Posterior cingulate gyrus (tissue), 11 donors: ENCODE measurements at regions not wholly inside any gene's neighbourhood (a gene's known extent, or its start where the extent isn't known, plus 50 kb on each side); places are given as distances from the start of the nearest gene placed in this dataset.

Experiments used
- DNase-seq, 10 donors: peaks; one replicate each; pipeline versions ENCODE4 v3.0.0 to v3.0.0-alpha.2; 2020 to 2021; ENCODE audit warnings: mixed read lengths in 3 of 10
- intact Hi-C: fragments of 100-400 bp; cut with DNase I; formaldehyde crosslinking; loops from one replicate; pipeline ENCODE4 v1.15.1; 2023

DNA sequence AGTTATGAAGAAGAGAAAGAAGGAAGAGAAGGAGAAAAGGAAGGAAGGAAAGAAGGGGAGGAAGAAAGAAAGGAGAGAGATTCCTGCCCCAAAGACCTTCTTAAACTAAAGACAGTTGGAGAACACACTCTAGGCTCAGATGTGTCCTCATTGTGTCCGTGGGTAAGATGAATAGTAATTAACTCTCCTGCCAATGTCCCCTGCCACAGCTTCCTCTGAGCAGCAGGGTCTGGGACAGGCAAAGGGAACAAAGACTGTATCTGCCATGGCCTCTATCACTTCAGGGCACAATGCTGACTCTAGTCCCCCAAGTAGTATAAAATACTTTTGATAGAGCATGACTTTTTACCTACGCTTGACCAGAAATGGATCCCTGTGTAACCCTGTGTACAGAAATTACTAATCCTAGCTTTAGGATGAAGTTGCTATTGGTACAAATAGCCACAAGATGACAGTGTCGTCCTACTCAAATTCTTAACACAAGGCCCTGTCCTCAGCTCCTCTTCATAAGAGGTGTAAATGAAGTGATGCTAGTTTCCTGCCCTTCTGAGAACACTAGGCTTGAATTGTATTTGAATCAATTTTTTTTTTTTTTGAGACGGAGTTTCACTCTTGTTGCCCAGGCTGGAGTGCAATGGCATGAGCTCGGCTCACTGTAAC, 186.2 kb upstream of the GPR12 start:
- intact Hi-C loops = loop anchor here (5.0 kb wide), 1 partner anchor 40 kb away; no protein-coding TSS in a partner anchor
- no peak for DNase-seq

DNA sequence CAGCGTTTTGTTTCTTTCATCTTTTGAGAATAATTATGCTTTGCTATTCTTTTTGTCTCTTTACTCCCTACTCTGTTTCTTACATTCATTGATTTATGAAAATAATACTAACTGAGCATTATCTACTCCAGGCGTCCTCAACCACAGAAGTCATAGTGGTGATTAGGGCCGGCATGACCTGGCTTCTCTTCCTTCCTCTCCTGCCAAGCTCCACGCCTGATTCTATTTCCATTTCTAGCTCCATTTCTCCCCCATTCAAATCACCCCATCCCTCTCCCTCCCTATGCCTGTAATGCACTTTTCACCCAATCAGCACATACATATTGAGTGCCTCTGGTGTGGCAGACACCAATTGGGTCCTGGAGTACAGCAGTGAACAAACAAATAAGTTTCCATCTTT, 183.2 kb upstream of the GPR12 start:
- intact Hi-C loops = no loop called here
- DNase-seq = no peak

DNA sequence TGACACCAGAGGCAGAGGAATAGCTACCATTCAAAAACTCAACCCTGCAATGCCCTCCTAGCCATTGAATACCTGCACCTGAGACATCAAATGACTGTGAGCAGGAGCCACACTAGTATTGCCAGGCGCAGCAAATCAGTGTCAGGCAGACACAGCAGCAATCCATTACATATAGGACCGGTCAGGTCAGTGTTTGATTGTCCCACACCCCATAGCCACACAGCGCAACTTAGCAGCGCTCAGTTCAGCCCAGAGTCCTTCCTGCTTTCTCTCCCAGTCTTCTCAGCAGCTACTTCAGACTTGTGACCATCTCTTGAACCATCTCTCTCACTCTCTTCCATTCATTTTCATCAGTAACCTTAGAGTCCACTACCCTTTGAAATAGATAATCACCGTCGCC, 181.6 kb upstream of the GPR12 start:
- intact Hi-C loops = no loop called here
- DNase-seq = no peak

DNA sequence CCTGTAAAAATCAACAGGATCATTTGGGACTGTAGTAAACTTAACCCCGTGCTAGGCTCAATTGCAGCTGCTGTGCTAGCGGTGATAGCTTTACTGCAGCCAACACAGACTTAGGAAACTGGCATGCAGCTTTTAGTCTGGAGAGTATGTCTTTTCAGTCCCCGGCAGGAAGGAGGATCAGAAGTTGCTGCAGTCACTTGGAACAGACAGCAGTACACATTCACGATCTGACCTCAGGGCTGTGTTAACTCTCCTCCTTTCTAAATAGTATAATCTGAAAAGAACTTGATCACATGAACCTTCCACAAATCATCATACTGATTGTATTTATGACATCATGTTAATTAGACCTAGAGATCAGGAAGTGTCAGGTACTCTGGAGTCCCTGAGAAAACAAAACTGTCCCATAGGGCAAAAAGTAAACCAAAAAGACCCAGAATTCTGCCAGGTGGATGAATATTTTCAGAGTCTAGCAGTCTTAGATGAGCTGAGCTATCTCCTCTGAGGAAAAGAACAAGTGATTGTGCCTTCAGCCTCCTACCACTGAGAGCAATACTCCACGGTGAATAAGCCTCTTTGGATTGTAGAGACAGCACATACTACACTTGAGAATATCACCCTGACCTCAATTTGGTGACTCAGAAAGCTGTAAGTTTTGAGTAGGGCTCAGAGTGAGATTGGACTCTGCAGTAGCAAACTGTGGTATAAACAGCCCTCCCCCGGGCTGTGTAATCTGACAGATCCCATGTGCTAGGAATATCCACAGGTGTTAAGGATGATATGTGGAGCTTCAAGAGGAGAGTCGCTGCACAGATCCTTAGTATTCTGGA, 181.0 kb upstream of the GPR12 start:
- DNase-seq = no peak
- intact Hi-C loops = no loop called here

DNA sequence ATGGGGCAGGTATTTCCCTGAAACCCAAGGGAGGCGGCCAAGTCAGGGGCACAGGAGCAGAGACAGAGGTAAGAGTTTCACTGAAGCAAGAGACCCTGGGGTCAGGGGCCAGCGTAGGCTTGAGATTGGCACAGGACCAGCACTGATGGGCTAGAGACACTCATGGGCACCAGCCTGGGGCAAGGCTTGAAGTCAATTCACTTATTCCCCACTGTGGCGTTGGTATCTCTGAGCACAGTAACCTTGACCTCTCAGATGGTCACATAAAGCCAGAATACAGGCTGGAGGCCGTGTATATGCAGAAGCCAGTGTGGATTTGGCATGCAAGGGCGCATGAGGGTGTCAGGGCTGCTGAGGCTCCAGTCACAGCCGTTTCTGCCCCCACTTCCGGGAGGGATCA, 173.5 kb upstream of the GPR12 start:
- DNase-seq = no peak
- intact Hi-C loops = no loop called here

DNA sequence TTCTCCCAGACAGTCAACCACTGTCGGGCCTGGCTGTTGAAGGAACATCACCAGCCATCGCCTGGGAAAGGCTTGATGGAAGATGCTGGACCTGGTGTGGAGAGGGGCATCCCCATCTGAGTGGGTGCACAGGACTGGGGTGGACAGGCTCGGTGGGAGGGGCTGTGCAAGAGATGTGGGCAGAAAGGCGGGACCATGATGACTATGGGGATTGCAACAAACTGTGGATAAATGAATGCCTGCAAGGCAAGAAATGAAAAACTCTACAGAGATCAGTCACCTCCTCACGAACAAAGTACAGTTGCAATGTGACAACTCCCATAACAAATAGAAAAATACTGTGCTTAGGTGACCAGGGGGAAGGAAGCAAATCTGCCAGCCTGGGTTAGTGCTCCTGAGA, 171.9 kb upstream of the GPR12 start:
- no peak for DNase-seq
- intact Hi-C loops = no loop called here

DNA sequence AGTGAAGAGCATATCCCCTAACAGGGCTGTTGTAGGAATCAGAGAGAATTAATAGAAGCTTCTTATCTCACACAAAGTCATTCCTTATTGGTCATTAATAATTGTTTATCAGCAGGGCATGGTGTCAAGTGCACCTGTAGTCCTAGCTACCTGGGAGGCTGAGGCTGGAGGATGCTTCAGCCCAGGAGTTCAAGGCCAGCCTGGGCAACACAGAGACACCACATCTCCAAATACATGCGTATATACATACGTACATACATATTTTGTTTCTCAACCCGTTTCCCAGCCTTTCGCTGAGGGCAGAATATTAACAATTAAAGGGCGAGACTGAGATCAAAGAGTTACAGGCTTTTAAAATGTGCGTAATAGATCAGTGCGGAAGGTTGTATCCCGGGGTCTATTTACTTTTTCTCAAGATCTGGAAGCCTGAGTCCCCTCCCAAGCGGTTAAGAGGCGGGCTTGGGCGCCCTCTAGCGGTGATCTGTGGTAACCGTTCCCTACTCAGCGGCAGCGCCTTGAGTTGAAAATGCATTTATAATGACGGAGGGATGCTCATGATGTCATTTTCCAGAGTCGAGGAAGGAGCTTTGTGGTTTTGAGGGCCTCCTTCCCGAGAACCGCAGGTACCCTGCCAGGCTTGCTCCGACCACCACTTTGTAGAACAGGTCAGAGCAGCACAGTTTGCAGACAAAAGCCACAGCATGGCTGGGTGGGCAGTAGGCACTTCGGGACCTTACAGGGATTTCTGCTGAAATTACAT, 169.6 kb upstream of the GPR12 start:
- peak; percentile 66 to 97 (median 88) for DNase-seq
- intact Hi-C loops = loop anchor here (1.0 kb wide), 1 partner anchor 223 kb away; no protein-coding TSS in a partner anchor

DNA sequence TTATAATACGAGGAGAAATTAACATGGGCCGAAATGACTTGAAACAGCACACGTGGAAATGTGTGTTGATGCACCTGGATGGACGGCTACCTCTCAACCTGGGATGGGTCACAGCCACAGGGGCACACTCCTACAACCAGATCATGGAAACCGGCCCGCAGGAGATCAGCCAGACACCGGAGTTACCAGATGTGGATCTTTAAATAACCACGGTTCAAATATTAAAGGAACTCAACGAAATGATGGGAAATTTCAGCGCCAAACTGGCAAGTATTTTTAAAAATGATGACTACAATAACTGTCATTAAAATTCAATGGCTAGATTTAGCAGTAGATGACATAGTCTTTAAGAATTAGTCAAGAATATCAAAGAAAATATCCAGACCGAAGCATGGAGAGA, 166.9 kb upstream of the GPR12 start:
- intact Hi-C loops = no loop called here
- no peak for DNase-seq

DNA sequence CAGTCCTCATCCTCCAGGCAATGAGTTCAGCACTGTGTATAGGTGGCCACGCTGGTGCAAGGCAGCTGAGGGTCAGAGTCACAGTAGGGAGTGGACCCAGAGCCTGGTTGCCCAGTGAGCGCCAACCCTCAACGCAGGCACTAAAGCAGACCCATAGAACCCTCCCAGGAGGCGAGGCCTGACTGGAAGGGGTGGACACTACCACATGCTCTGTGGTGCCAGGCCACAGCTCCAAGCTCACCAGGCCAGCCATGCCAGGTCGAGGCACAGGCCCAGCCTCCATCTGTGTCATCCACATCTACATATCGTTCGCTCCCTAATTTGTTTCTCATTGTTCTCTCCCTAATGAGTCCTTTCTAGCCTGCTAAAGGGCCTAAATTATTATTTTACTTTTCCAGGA, 165.8 kb upstream of the GPR12 start:
- intact Hi-C loops = no loop called here
- no peak for DNase-seq

DNA sequence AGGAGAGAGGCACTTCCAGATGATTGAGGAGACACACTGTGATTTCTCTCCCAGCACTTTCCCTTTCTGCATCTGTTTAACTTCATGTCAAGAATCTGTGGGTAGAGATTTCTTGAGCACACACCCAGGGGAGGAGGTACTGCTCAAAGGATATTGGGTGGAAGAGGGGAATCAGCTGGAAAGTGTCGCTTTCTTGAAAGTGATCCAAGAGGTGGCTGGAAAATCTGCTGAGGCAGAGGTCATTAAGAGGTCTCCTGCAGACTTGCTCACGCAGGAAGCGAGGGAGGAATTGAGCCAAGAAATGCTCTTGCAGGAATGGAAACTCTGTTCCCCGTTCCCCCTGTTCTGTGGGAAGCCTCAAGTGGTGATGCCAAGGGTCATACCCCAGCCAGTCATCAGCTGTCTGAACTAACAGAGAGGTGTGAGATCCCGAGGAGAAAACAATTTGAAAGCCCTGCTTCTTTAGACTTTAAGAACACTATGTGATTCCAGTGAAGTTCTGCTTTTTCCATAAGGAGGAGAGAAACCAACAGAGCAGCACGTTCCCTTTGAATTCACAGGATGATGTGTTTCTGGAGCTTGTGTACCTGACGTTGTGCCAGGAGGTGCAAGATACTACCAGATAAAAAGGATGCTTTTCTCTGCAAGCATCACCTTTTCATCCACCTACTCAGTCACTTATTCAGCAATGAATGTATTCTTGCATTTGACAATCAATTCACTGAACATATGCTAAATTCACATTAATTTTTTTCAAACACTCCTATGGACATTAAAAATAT, 163.4 kb upstream of the GPR12 start:
- intact Hi-C loops = no loop called here

DNA sequence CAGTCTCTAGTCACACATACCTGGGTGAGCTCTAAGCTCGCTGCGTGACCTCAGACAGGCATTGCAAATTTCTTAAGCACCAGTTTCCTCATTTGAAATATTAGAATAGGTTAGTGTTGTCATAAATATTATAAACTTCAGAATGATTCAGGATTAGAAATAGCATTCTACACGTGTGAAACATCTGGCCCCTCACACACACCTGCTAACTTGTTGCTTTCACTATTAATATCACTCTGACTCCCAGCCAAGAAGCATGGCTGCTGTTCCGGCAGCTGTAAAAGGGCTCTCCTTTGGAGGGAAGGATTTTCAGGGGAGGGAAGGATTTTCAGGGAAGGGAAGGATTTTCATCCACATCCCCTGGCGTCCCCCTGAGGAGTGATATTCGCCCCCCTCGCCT, 161.3 kb upstream of the GPR12 start:
- intact Hi-C loops = no loop called here
- DNase-seq = no peak

More for the DNA sequence above, 163.4 kb upstream of the GPR12 start:
- no peak for DNase-seq

DNA sequence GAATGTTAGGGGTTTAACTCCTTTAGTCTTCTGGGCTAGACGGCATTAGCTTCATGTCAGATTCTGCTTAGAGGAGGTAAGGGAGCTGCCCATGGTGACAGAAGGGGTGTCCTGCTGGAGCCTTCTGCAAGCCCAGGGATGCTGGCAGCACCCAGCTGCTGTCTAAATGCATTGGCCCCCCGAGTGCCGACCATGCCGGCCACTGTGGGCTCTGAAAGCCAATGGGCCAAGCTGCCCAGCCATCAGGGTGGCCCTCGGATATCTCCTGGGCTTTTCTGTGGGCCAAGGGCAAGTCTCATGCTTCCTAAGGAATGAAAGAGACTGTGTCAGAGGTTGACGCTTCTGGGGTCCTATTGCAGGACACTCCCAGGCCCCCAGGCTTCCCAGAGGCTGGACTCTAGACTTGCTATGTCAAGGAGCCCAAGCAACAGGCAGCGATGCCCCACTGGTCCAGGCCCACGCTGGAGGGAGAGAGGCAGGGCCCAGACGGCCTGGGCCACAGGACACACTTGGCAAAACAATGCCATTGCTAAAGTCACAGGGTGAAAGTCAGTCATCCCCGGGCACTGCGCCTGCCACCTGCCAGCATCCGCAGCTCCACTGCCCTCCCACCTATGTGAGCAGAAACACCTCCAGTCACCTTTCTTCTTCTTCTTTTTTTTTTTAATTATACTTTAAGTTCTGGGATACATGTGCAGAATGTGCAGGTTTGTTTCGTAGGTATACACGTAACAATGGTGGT, 160.2 kb upstream of the GPR12 start:
- intact Hi-C loops = no loop called here
- no peak for DNase-seq

DNA sequence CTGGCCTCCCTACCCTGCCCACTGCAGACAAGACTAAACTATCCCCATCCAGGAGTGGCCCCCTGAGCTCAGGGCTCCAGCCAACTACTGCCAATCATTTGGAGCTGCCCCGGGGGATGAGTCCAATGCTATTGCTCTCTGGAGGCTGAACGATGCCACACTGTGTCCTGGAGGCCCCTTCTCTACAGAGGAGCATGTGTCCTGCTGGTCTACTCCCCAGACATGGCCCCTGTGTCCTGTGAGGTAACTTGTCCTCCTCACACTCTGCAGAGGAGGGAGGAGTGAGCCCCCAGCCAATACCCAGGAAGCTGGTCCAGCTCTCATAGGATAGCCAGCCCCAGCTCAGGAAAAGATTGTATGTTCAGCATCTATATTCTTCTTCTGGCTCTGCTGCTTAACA, 159.1 kb upstream of the GPR12 start:
- no peak for DNase-seq
- intact Hi-C loops = no loop called here

DNA sequence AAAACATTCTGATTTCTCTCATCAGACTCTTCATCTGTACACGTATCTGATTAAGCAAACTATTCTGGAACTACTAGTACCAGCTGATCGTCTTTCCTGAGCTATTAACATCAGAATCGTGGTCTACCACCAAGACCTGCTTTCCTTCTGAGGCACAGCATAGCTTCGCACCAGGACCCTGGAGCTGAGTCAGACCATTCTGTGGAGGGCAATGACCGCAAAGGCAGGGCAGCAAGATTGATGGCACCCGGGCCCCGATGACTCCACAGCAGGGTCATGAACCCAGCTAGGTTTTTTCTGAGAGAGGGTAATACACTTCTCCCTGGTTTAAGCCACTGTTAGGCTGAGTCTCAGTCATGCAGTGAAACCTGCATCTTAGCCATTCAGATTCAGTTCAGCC, 158.7 kb upstream of the GPR12 start:
- intact Hi-C loops = no loop called here
- DNase-seq = no peak

DNA sequence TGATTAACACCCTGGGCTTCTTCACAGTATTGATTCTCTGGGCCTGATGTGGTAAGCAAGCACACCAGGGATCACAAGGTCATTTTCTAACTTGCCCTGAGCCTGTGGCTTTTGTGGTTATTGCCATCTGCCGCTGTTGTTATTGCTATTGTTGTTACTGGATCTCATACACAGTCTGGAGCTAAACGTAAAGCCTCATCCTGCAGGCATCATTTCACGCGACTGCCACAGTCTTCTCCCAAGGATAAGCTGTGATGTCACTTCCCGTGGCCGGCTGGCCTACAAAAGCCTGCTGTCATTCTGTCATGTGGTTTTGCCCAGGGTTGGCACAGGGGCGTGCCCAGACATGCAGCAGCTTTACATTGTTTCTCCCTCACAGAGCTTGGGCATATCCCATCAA, 154.0 kb upstream of the GPR12 start:
- intact Hi-C loops = no loop called here

DNA sequence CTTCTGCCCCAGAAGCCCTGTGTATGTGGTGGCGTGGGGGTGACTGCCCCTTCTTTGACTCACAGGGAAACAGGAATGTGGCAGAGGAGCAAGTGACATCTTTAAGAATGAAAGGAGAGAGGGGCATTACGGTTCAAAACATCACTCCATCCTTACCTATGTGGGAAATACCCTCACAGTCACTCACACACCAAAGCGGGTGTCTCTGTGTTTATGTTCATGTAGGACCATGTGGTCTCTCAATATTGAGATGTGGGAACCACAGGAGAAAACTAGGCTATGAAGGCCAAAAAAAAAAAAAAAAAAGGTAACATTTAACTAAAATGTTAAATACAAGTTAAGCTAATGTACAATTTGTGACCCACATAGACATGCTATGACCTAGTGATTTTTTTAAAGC, 153.6 kb upstream of the GPR12 start:
- DNase-seq = no peak
- intact Hi-C loops = no loop called here

More for the DNA sequence above, 154.0 kb upstream of the GPR12 start:
- DNase-seq = no peak

DNA sequence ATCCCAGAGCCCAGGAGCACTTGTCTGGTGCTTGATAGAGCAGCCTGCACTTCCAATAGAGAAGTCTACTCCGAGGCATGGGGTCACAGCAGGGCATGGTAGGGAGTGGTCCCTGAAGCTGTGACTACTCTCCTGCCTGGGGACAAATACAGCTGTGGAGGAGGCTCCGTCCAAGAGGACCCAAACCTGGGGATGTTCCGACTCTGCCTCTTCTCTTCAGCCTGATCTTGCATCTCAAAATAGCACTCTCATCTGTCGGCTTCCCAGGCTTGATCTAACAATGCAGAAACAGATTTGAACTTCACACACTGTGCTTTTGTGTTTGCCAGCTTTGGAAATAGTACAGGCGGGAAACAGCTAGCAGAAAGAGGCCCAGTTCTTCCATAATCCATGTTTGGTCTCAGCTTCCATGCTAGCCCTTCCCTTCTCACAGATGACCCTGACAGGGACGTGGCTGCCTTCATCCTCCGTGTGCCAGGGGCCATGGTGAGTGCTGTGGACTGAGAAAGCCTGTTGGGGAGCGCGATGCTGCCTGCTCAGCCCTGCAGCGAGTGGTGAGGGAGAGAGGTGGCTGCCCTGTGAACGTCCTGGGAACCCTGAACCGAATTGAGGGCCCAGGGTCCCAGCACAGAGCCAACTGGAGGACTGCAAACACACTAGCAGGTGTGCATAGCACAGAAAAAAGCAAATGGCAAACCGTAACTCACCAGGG, 150.3 kb upstream of the GPR12 start:
- intact Hi-C loops = no loop called here
- peak in 3 of 10 donors; percentile 17 to 73 (median 22) for DNase-seq

DNA sequence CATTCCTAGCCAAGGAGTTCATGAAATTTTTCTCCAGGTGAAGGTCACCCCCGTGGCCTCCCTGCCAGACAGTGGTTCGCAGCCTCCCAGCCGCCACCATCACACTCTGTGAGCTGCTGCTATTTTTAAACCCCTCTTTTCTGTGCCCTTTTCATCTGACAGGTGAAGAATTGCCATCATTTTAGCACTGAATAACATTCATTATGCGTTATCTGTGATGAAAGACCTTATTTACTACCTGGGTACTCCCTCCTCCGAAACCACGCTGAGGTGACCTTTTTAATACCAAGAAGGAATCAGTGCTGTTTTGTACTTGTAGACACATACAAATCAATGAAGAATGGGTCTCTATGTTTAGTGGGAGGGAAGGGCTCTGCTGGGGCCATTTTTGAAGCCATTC, 148.9 kb upstream of the GPR12 start:
- DNase-seq = no peak
- intact Hi-C loops = no loop called here

DNA sequence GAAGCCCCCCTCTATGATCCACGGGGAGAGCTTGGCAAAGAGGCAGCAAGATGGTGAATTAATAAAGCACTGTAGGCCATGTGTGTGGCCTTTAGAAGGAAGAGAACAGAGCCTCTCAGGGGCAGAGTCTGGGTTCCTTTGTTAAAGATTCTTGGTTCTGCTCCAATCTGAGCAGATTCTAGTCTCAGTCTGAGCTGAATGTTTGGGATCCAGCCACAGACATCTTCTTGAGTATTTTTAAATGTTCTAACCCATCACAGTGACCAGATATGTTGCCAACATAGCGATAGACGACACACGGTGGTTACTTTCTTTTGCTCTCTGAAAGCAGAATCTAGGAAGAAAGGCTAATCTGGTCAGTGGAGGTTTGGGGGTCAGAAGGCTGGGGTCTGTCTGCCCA, 147.5 kb upstream of the GPR12 start:
- intact Hi-C loops = no loop called here
- DNase-seq = no peak
